Fibroblast of upper back skin (primary cell): ENCODE measurements at regions not wholly inside any gene's neighbourhood (a gene's known extent, or its start where the extent isn't known, plus 50 kb on each side); places are given as distances from the start of the nearest gene placed in this dataset.

Experiments
- DNase-seq: peaks from one replicate; pipeline ENCODE4 v3.0.0-alpha.2; 2013

GRCh38 chr2:4618630-4619228 lies 915.4 kb downstream of the DCDC2C start:
- DNase-seq: no peak

GRCh38 chr2:4628998-4629501 lies 925.7 kb downstream of the DCDC2C start:
- no peak for DNase-seq

DNA sequence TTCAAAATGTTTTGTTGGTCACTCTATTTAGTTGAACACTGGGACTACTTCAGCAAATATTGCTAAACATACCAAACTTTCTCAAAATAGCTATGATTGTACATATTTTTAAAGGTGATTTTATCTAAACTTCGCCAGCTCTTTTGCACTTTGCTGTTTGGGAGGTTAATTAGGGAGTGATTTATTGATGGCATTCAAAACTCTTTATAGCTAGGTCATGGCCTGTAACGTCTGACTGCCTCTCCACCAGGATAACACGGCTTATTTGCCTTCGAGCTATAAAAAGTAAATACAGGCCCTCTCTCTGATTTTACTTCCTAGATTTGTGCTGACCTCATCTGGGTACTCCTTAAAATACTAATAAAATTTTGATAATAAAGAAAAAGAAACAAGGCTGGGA lies 931.9 kb downstream of the DCDC2C start:
- no peak for DNase-seq

GRCh38 chr2:4653991-4654390 lies 950.6 kb downstream of the DCDC2C start:
- DNase-seq: no peak

DNA sequence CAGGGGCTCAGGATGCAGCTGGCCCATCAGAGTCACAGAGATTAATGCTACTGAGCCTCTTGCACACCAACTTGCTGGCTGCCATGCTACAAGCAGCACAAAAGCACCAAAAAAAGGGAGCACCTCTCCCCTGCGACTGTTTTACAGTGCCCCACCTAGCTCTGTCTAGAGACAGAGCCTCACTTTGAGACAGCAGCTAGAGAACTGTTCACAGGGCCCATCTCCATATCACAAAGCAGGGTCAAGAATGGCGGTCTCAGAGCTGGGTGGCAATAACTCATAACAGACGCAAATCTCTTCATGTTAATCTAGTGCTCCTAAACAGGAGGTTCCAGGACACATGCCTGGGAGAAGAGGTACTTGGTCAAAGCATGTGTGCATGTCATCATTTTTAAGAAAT lies 953.0 kb downstream of the DCDC2C start:
- no peak for DNase-seq

- DNase-seq: no peak
Measured at GRCh38 chr2:4662161-4662779, 958.9 kb downstream of the DCDC2C start.

GRCh38 chr2:4668381-4668780 lies 965.0 kb downstream of the DCDC2C start:
- DNase-seq: no peak

- DNase-seq: no peak
Measured at GRCh38 chr2:4670331-4670730, 967.0 kb downstream of the DCDC2C start.

DNA sequence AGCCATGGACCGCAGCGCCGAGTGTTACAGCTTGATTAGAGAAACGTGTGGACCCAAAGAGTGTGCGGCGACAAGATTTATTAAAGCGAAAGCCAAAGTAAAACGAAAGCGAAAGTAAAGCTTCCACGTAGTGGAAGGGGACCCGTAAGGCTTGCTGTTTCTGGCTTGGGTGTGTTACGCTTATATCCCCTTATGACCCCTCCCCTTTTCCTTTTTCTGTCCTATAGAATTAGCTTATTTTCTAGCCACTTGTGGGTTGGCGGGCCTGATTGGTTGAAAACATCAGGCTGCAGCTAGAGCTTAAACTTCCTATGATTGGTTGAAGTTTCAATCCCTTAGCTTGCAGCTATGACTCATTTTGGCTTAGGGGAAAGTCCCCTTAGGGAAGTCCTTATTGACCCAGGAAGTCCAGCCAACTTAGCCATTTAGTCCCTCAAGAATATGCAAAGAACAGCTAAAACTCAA lies 969.7 kb downstream of the DCDC2C start:
- peak; percentile 10 for DNase-seq

- DNase-seq: no peak
Measured at GRCh38 chr2:4674007-4674406, 970.6 kb downstream of the DCDC2C start.

GRCh38 chr2:4675295-4675694 lies 971.9 kb downstream of the DCDC2C start:
- DNase-seq: no peak

DNA sequence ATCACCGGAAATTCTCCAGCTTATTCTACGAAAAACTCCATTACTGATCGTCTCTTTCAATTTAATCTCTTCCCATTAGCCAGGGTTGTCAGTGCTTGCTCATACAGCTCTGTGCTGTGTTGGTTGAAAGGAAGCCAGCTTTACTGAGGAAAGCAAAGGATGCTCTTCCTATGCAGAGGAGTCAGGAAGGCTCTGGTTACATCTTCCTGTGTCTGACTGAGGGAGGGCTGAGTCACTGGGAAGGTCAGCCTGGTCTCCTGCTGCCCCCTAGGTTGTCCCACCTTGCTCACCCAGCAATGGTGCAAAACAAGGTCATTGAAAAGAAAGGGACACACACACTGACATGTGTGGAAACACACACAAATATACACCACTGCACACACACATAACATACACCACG lies 975.6 kb downstream of the DCDC2C start:
- DNase-seq: no peak

- DNase-seq: no peak
Measured at GRCh38 chr2:4679391-4679790, 976.0 kb downstream of the DCDC2C start.

GRCh38 chr2:4684921-4685320 lies 981.5 kb downstream of the DCDC2C start:
- no peak for DNase-seq

- no peak for DNase-seq
Measured at GRCh38 chr2:4690913-4691312, 987.5 kb downstream of the DCDC2C start.

GRCh38 chr2:4693266-4693665 lies 989.9 kb downstream of the DCDC2C start:
- peak; percentile 40 for DNase-seq

- DNase-seq: no peak
Measured at GRCh38 chr2:4695281-4695861, 992.0 kb downstream of the DCDC2C start.

GRCh38 chr2:4715065-4715464 lies 977.1 kb upstream of the SOX11 start:
- DNase-seq: no peak

GRCh38 chr2:4718777-4719176 lies 973.4 kb upstream of the SOX11 start:
- DNase-seq: no peak

DNA sequence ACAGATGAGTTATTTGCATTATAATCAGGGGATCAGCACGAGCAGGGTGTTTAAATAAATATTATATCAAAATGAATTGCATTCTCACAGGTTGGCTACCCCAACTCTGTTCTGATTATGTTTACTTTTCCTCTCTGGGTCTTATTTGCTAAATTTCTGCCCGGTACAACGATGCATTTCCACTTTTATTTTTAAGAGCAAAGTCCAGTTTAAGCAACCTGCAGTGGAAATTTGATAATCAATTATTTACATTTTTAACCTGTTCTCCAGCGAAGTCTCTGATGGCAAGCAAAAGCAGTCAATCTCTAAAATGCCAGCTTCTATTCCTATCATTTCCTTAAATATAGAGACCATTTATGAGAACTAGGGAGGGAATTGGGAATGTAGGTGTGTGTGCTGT lies 966.6 kb upstream of the SOX11 start:
- DNase-seq: no peak

DNA sequence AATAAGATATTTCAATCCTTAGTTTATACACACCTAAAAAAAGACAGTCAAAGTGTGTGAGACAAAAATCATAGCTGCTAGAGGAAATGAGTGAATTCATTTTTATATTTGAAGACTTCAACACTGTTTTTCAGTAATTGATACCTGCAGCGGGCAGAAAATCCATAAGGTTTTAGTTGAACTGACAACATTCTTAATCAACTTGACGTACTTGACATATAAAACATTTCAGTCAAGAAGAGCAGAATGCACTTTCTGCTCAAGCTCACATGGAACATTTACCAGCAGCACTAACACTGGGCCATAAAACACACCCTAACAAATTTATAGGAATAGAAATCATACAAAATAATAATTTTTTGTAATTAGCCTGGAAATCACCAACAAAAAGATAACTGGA lies 959.6 kb upstream of the SOX11 start:
- no peak for DNase-seq

GRCh38 chr2:4745056-4745991 lies 946.9 kb upstream of the SOX11 start:
- DNase-seq: no peak

- DNase-seq: no peak
Measured at GRCh38 chr2:4753721-4754120, 938.5 kb upstream of the SOX11 start.
